Mucosa of descending colon (tissue), 3 donors: ENCODE measurements at regions not wholly inside any gene's neighbourhood (a gene's known extent, or its start where the extent isn't known, plus 50 kb on each side); places are given as distances from the start of the nearest gene placed in this dataset.

Source experiments
- ATAC-seq: fragments of 200-7000 bp; cut with Tn5 transposase; one replicate; pipeline ENCODE4 v1.9.1; 2020; ENCODE audit warnings: mild to moderate bottlenecking, moderate library complexity
- DNase-seq, 3 donors: peaks; one replicate each; pipeline ENCODE4 v3.0.0-alpha.2; 2020
- H3K36me3 ChIP-seq: fragments of 200-600 bp; one replicate; pipeline ENCODE4 v1.8.0; 2021; ENCODE audit warnings: low read depth, mild to moderate bottlenecking
- H3K4me1 ChIP-seq: fragments of 200-600 bp; one replicate; pipeline ENCODE4 v1.8.0; 2021; ENCODE audit warnings: low read depth, mild to moderate bottlenecking
- H3K4me3 ChIP-seq: fragments of 200-600 bp; one replicate; pipeline ENCODE4 v1.8.0; 2021; ENCODE audit warnings: mild to moderate bottlenecking
- H3K9me3 ChIP-seq: fragments of 200-600 bp; one replicate; pipeline ENCODE4 v1.8.0; 2021; ENCODE audit warnings: mild to moderate bottlenecking
- CTCF ChIP-seq: fragments of 200-600 bp; IDR thresholded peaks from one replicate; pipeline ENCODE4 v1.8.0; 2022; ENCODE audit warnings: antibody characterized with exemption, mild to moderate bottlenecking
- intact Hi-C, 2 donors: fragments of 100-400 bp; cut with DNase I in 1 of 2; cut with micrococcal nuclease in 1 of 2; formaldehyde crosslinking; loops; one replicate each; pipeline versions ENCODE4 v1.11.0 to v1.11.1; 2022; cut with DNase I, micrococcal nuclease
- donor health status: DM: no; HTN: no; CAD: no; lungs with moderate emphysema.
- donor health status: DM: no; HTN: no; CAD: no.
- donor health status: DM: no; HTN: yes; CAD: no.

GRCh38 chr4:170420255-170420693, 330.5 kb upstream of the AADAT start:
- Histone ChIP-seq H3K9me3 (no peaks in the 10 kb centered on the region), H3K36me3 (no peaks in the 10 kb centered on the region), H3K4me1 (no peaks in the 10 kb centered on the region), H3K4me3 (no peak overlapping the region)
- intact Hi-C loops, result no loop called here
- no peak for TF ChIP-seq CTCF
- ATAC-seq (no peak), DNase-seq (peak in 1 of 3 donors; percentile 2)

DNA sequence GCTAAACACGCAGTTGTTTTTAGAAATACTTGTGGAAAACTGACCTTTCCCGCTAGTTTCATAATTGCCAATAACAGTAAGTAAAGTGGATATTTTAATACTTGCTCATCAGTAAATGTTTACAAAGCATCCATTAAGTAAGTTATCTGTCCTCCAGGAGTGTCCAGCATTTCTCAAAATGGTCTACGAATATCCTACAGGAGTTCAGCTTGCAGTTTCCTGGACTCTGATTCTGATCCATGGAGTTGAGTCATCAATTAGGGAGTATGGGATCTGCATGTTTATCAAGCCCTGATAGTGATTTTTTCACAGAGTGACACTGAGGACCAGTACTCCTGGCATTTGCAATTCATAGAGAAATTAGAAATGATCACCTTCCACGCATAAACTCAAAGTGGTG, 325.2 kb upstream of the AADAT start:
- intact Hi-C loops, result no loop called here
- no peak for TF ChIP-seq CTCF
- peaks cover 2% of the 10 kb centered on the region for H3K9me3 ChIP-seq
- DNase-seq (no peak), ATAC-seq (no peak)
- H3K4me1 ChIP-seq, result no peaks in the 10 kb centered on the region
- H3K36me3 ChIP-seq, result no peaks in the 10 kb centered on the region
- no peak overlapping the region for H3K4me3 ChIP-seq

DNA sequence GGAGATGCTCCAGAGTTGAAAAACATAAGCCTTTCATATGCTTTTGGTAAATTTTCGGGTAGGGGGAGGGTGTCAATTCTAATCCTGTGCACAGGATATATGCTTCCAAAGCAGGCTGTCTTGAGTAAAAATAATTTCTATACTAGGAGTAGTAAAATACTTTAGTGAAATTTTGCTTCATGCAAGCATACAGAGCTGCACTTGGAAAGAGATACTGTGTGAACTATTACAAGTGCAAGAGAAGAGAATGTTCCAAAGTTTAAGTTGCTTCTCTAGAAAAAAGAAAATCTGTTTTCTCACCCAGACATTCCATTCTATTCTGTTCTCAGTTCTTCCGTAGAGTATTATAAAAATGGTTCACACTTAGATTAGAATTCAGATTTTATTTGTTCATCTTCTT, 324.6 kb upstream of the AADAT start:
- H3K9me3 ChIP-seq, result peaks cover 2% of the 10 kb centered on the region
- no peaks in the 10 kb centered on the region for H3K4me1 ChIP-seq
- DNase-seq (no peak), ATAC-seq (no peak)
- intact Hi-C loops, result no loop called here
- H3K36me3 ChIP-seq, result no peaks in the 10 kb centered on the region
- H3K4me3 ChIP-seq, result no peak overlapping the region
- TF ChIP-seq CTCF, result no peak

GRCh38 chr4:170413951-170414350, 324.2 kb upstream of the AADAT start:
- Histone ChIP-seq H3K9me3 (peaks cover 2% of the 10 kb centered on the region), H3K4me1 (no peaks in the 10 kb centered on the region), H3K4me3 (no peak overlapping the region), H3K36me3 (no peaks in the 10 kb centered on the region)
- ATAC-seq (no peak), DNase-seq (no peak)
- intact Hi-C loops, result no loop called here
- no peak for TF ChIP-seq CTCF

DNA sequence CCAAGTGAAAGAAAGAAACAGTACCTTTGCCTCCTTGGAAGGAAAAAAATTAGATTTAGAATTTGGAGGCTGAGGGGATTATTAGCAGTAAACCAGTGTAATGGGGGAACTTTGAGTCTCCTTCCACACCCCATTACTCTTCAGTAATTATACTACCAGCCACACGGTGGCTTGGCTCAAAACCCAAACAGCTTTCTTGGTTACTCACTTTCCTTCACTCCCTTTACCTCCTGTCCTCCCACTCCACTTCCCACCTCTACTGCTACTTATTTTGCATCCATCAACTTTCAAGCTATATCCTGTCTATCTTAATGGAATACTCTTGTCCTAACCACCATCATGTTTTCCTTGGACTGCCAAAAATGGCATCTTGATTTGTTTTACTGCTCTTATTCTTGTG, 310.6 kb upstream of the AADAT start:
- Histone ChIP-seq H3K36me3 (no peaks in the 10 kb centered on the region), H3K4me3 (no peak overlapping the region), H3K4me1 (no peaks in the 10 kb centered on the region), H3K9me3 (no peaks in the 10 kb centered on the region)
- TF ChIP-seq CTCF, result no peak
- intact Hi-C loops, result no loop called here
- DNase-seq, result no peak
- ATAC-seq, result no peak

- intact Hi-C loops, result no loop called here
- no peak for DNase-seq
- Histone ChIP-seq H3K4me3 (no peak overlapping the region), H3K36me3 (no peaks in the 10 kb centered on the region), H3K4me1 (no peaks in the 10 kb centered on the region), H3K9me3 (no peaks in the 10 kb centered on the region)
- no peak for ATAC-seq
- no peak for TF ChIP-seq CTCF
These were observed 310.0 kb upstream of the AADAT start for GRCh38 chr4:170399581-170400293.
